GM20000 (cell line): ENCODE measurements at regions not wholly inside any gene's neighbourhood (a gene's known extent, or its start where the extent isn't known, plus 50 kb on each side); places are given as distances from the start of the nearest gene placed in this dataset.

Source experiments
- DNase-seq: peaks from one replicate; pipeline ENCODE4 v3.0.0; 2012; ENCODE audit warnings: low spot score
- CTCF ChIP-seq: IDR thresholded peaks from 2 replicates; pipeline ENCODE4 v1.5.1; 2012; ENCODE audit warnings: mild to moderate bottlenecking, control low read depth; ENCODE audit errors: extremely low read depth, missing control alignments

- no peak for TF ChIP-seq CTCF
- no peak for DNase-seq
Measured at GRCh38 chr15:48025118-48025517, 95.7 kb upstream of the SLC24A5 start.

DNA sequence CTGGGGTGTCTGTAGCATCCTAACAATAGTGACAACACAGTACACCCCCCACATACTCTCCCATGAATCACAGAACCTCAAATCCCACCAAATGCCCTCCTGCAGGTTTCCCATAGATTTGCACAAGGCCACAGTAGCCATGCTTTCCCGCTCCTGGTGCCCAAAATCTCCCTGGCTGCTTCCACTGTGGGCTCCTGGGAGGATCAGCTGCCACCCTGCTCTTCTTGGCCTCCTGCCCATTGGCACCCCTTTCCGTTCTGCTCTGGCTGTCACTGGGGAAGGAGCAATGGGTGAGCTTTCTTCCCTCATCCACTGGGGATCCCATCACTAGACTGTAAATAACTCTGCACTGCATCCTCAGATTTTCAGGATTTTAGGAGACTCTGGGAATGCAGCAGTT is 92.1 kb upstream of the SLC24A5 start:
- no peak for DNase-seq
- TF ChIP-seq CTCF = no peak

DNA sequence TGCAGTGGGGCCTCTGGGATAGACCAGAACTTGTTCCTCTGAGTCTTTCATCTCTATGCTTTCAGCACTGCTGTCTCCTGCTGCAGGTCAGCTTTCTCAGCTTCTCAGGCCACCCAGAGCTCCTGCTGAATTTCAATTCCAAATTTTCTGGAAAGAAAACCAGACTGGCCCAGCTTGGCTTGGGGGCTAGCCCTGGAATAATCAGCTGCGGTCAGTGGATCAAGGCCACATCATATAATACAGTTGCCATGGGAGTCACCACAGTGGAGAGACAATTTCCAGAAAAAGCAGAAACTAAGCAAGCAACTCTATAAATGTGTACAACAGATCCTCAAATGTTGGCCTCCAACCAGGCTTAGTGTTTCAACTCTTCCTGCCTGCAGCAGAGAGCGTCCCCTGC is 91.1 kb upstream of the SLC24A5 start:
- TF ChIP-seq CTCF = no peak
- DNase-seq = no peak

DNA sequence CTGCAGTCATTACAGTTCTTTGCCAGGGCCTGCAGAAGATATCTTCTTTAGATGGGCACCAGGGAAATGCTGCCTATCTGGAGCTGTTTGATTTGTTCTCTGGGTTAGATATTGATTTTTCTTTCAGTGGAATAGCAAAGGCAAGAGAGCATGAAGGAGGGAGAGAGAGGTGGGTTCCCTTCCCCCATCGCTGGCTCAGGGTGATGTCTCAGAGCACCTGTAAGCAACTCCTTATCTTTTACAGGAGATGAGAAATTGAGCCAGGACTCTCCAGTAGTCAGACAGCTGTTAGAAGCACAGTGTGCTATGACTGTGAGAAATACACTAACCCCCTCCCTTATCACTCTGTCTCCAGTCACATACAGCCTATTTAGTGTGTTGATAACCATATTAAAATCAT is 89.3 kb upstream of the SLC24A5 start:
- DNase-seq = no peak
- no peak for TF ChIP-seq CTCF

- TF ChIP-seq CTCF = no peak
- no peak for DNase-seq
Measured at GRCh38 chr15:48031973-48032372, 88.8 kb upstream of the SLC24A5 start.

DNA sequence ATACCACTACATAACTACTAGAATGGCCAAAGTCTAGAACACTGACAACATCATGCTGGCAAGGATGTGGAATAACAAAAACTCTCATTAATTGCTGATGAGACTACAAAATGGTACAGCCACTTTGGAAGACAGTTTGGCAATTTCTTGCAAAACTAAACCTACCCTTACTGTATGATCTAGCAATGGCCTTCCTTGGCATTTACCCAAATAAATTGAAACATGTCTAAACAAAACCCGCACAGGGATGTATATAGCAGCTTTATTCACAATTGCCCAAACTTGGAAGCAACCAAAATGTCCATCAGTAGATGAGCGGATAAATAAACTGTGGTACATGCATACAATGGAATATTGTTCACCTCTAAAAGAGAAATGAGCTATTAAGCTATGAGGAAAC is 87.9 kb upstream of the SLC24A5 start:
- no peak for TF ChIP-seq CTCF
- DNase-seq = no peak

DNA sequence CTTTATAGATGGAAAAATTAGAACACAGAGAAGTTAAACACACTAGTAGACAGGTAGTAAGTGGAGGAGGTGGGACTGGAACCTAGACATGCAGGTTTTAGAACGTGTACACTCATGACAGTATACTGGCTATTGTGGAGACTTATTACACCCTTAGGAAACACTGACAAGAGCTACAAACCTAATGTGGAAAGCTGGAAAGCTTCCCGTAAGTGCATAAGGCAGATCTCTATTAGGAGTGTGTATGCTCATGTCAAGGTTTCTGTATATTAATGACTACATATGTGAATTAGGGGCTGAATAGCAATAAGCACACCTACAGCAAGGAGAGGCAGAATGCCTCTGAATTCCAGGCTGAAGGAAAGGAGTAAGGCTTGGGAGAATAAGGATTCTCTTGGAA is 82.6 kb upstream of the SLC24A5 start:
- DNase-seq = no peak
- no peak for TF ChIP-seq CTCF

GRCh38 chr15:48040166-48040817 is 80.5 kb upstream of the SLC24A5 start:
- DNase-seq = no peak
- no peak for TF ChIP-seq CTCF
